Kidney (tissue), 13 donors: ENCODE measurements at regions not wholly inside any gene's neighbourhood (a gene's known extent, or its start where the extent isn't known, plus 50 kb on each side); places are given as distances from the start of the nearest gene placed in this dataset.
"Not testable (repeated sequence)": the region's sequence is repeated elsewhere in the genome, so short reads cannot be mapped to it uniquely, and the experiment has no call there.

Source experiments
- DNase-seq, 5 donors: peaks; one replicate each; pipeline ENCODE4 v3.0.0-alpha.2; 2013 to 2020
- FAIRE-seq: peaks from 2 replicates; lab custom pipeline; 2012; peaks lifted over from hg19 to GRCh38; lab: Jason Lieb, UNC
- H3K27ac ChIP-seq, 2 donors: one replicate each; pipeline ENCODE4 v1.7.0; 2013; ENCODE audit warnings: low read depth in 2 of 2, low read length in 2 of 2, inconsistent platforms in 1 of 2
- H3K27me3 ChIP-seq: one replicate; pipeline ENCODE4 v1.7.1; 2013; ENCODE audit warnings: low read length, inconsistent platforms; ENCODE audit not compliant: control insufficient read depth, insufficient read depth
- H3K36me3 ChIP-seq, 3 donors: one replicate each; pipeline versions ENCODE4 v1.7.0 to v1.7.1; 2013; ENCODE audit warnings: low read length in 3 of 3, control low read depth in 1 of 3, inconsistent platforms in 1 of 3; ENCODE audit not compliant: insufficient read depth in 3 of 3, control insufficient read depth in 2 of 3
- H3K4me1 ChIP-seq, 3 donors: one replicate each; pipeline versions ENCODE4 v1.7.0 to v1.7.1; 2013; ENCODE audit warnings: low read length in 3 of 3, inconsistent platforms in 1 of 3, low read depth in 1 of 3; ENCODE audit not compliant: control insufficient read depth in 2 of 3, insufficient read depth in 2 of 3
- H3K4me3 ChIP-seq, 3 donors: one replicate each; pipeline versions ENCODE4 v1.7.0 to v1.8.1; 2013; ENCODE audit warnings: low read length in 3 of 3, control low read depth in 1 of 3, inconsistent platforms in 1 of 3
- H3K9ac ChIP-seq, 3 donors: one replicate each; pipeline versions ENCODE4 v1.7.0 to v1.7.1; 2013; ENCODE audit warnings: low read length in 3 of 3, control low read depth in 1 of 3, inconsistent platforms in 1 of 3
- H3K9me3 ChIP-seq, 3 donors: one replicate each; pipeline versions ENCODE4 v1.7.0 to v1.7.1; 2013; ENCODE audit warnings: low read length in 3 of 3, control low read depth in 1 of 3, inconsistent platforms in 1 of 3; ENCODE audit not compliant: control insufficient read depth in 2 of 3, insufficient read depth in 1 of 3
- CTCF ChIP-seq: IDR thresholded peaks from 3 replicates; pipeline ENCODE4 v1.5.1; 2012; ENCODE audit warnings: mild to moderate bottlenecking, moderate library complexity, borderline replicate concordance; ENCODE audit not compliant: insufficient read depth; ENCODE audit errors: extremely low read depth
- intact Hi-C: fragments of 100-400 bp; cut with DNase I; formaldehyde crosslinking; loops from one replicate; pipeline ENCODE4 v1.11.1; 2022
- donor health status: control.
- donor health status: control.
- donor health status: control.
- donor health status: control.
- donor health status: control.
- donor health status: DM: yes; HTN: yes; CAD: no.
- donor health status: Normal renal cell carcinoma (clear cell type).

GRCh38 chr15:99788156-99788555, 54.9 kb upstream of the LYSMD4 start:
- FAIRE-seq (no peak), DNase-seq (no peak)
- intact Hi-C loops = no loop called here
- Histone ChIP-seq H3K9me3 (no peaks in the 10 kb centered on the region), H3K4me3 (no peak overlapping the region), H3K9ac (no peak overlapping the region), H3K27me3 (no peaks in the 10 kb centered on the region), H3K36me3 (no peaks in the 10 kb centered on the region), H3K27ac (no peak overlapping the region), H3K4me1 (no peaks in the 10 kb centered on the region)
- no peak for TF ChIP-seq CTCF

- FAIRE-seq, H3K27me3 ChIP-seq, intact Hi-C loops, H3K4me1 ChIP-seq, H3K27ac ChIP-seq, DNase-seq, H3K9me3 ChIP-seq, H3K36me3 ChIP-seq, H3K4me3 ChIP-seq, H3K9ac ChIP-seq: not testable (repeated sequence)
These were observed 51.6 kb upstream of the LYSMD4 start for GRCh38 chr15:99784800-99785199.

- H3K4me3 ChIP-seq, H3K9ac ChIP-seq, FAIRE-seq, H3K36me3 ChIP-seq, H3K27ac ChIP-seq, intact Hi-C loops, H3K4me1 ChIP-seq, H3K27me3 ChIP-seq, DNase-seq, H3K9me3 ChIP-seq: not testable (repeated sequence)
These were observed 50.8 kb upstream of the LYSMD4 start for GRCh38 chr15:99783918-99784619.
